ENCODE measurements at regions not wholly inside any gene's neighbourhood (a gene's known extent, or its start where the extent isn't known, plus 50 kb on each side); places are given as distances from the start of the nearest gene placed in this dataset.

GRCh38 chr4:151887031-151887815, 126.4 kb upstream of the GATB start:
- DNase-seq = no peak
- 69 to 77% methylated on average over 9 of the region's 9 CpGs for WGBS, 2 donors
- ATAC-seq (ENCODE audit: low FRiP score in 2 of 2) = peak in 1 of 2 donors; percentile 64
- H3K36me3 ChIP-seq = no peaks in the 10 kb centered on the region
- no peak overlapping the region for H3K27ac ChIP-seq
- TF ChIP-seq CTCF (IDR thresholded peaks at IDR 0.05) (no peak), EP300 (IDR thresholded peaks at IDR 0.05) (no peak), POLR2A (IDR thresholded peaks at IDR 0.05) (no peak), POLR2AphosphoS5 (IDR thresholded peaks at IDR 0.05) (no peak)
- no peak overlapping the region for H3K4me3 ChIP-seq
- no peaks in the 10 kb centered on the region for H3K4me1 ChIP-seq
- H3K27me3 ChIP-seq = no peaks in the 10 kb centered on the region
- H3K9me3 ChIP-seq = no peaks in the 10 kb centered on the region

DNA sequence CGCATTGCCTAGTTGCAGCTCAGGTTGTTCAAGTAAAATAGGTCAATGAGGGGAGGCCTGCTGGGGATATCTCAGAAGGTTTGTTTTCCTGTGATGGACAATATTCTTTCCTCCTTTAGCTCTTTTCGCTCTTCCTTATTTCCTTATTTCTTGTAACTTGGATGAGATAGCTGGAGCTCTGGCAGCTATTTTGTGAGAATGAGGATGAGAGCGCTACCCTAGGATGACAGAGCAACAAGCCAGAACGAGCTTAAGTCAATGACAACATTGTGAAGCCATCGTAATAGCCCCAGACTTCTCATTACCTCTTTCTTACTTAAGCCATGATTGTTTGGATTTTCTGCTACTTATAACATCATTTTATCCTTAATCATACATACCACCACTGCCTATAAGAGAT, 124.3 kb upstream of the GATB start:
- no peak overlapping the region for H3K4me3 ChIP-seq
- WGBS, 2 donors = 89 to 98% methylated on average over 5 of the region's 5 CpGs
- H3K36me3 ChIP-seq = no peaks in the 10 kb centered on the region
- no peaks in the 10 kb centered on the region for H3K27me3 ChIP-seq
- H3K27ac ChIP-seq = no peak overlapping the region
- DNase-seq = no peak
- ATAC-seq (ENCODE audit: low FRiP score in 2 of 2) = no peak
- no peak for TF ChIP-seq POLR2A (IDR thresholded peaks at IDR 0.05)
- TF ChIP-seq EP300 (IDR thresholded peaks at IDR 0.05) = no peak
- H3K9me3 ChIP-seq = no peaks in the 10 kb centered on the region
- no peaks in the 10 kb centered on the region for H3K4me1 ChIP-seq

DNA sequence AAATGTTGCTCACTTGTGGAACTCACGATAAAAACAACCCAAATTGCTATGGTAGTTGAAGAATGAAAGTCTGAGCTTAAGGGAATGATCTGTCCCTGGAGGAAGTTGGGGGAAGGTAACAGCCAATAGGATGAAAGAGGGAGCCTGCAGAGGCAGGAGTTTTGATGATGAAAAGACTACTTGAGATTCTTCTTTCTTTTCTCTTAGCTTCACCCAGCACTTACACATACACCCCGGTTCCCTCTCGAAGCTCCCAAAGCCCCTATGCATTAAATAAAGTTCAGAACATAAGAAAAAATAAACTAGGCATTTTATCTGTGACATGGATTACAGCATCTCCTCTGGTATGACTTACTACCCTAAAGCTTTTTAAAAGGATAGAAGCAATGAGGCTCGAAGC, 122.9 kb upstream of the GATB start:
- ATAC-seq (ENCODE audit: low FRiP score in 2 of 2) (no peak), DNase-seq (no peak)
- no peaks in the 10 kb centered on the region for H3K36me3 ChIP-seq
- no peak for TF ChIP-seq POLR2AphosphoS5 (IDR thresholded peaks at IDR 0.05)
- TF ChIP-seq POLR2A (IDR thresholded peaks at IDR 0.05) = no peak
- no peak for TF ChIP-seq CTCF (IDR thresholded peaks at IDR 0.05)
- no peak for TF ChIP-seq EP300 (IDR thresholded peaks at IDR 0.05)
- H3K4me3 ChIP-seq = no peak overlapping the region
- 87 to 95% methylated on average over 4 of the region's 4 CpGs for WGBS, 2 donors
- H3K27me3 ChIP-seq = no peaks in the 10 kb centered on the region
- H3K4me1 ChIP-seq = no peaks in the 10 kb centered on the region
- H3K9me3 ChIP-seq = no peaks in the 10 kb centered on the region
- no peak overlapping the region for H3K27ac ChIP-seq

DNA sequence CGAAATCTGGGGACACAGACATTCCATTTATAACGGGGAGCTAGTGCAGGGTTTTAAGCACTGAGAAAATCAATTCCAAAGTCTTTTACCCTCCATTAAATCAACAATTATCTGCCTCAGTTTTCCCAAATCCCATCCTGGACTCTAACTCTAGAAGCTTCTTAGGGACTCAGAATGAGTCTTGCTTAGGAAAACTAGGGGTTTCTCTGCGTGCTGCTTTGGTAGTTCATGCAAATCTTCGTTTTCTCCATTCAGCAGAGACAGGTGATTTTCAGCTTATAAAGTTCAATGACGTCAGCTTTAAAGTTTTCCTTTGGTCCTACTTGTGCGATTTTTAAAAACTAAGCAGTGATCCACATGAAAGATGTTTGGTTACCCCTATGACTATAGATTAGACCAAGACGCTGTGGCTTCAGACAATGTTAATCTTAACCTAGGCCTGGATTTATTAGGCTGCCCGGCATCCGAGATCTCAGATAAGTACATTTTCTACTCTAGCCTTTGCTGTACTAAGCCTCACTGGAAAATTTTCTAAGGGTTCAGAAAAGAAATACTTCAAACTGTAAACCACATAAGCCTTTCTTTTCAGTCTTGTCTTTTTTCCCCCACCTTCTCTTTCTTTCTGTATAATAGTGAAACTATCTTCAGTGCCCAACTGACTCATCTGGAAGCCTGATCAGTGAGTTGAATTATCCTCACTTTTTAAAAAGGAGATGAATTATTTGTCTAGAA, 121.4 kb upstream of the GATB start:
- Histone ChIP-seq H3K36me3 (no peaks in the 10 kb centered on the region), H3K4me1 (no peaks in the 10 kb centered on the region), H3K9me3 (no peaks in the 10 kb centered on the region), H3K4me3 (no peak overlapping the region), H3K27ac (no peak overlapping the region), H3K27me3 (no peaks in the 10 kb centered on the region)
- DNase-seq = no peak
- TF ChIP-seq CTCF (IDR thresholded peaks at IDR 0.05) (no peak), POLR2AphosphoS5 (IDR thresholded peaks at IDR 0.05) (no peak), POLR2A (IDR thresholded peaks at IDR 0.05) (no peak), EP300 (IDR thresholded peaks at IDR 0.05) (no peak)
- ATAC-seq (ENCODE audit: low FRiP score in 2 of 2) = no peak
- 83 to 90% methylated on average over 9 of the region's 9 CpGs for WGBS, 2 donors

GRCh38 chr4:151879705-151880445, 119.1 kb upstream of the GATB start:
- H3K27ac ChIP-seq = no peak overlapping the region
- 73 to 77% methylated on average over 11 of the region's 11 CpGs for WGBS, 2 donors
- TF ChIP-seq POLR2AphosphoS5 (IDR thresholded peaks at IDR 0.05) = no peak
- no peak for TF ChIP-seq POLR2A (IDR thresholded peaks at IDR 0.05)
- TF ChIP-seq CTCF (IDR thresholded peaks at IDR 0.05) = no peak
- TF ChIP-seq EP300 (IDR thresholded peaks at IDR 0.05) = no peak
- no peaks in the 10 kb centered on the region for H3K9me3 ChIP-seq
- no peaks in the 10 kb centered on the region for H3K4me1 ChIP-seq
- DNase-seq = no peak
- no peaks in the 10 kb centered on the region for H3K36me3 ChIP-seq
- no peak overlapping the region for H3K4me3 ChIP-seq
- ATAC-seq (ENCODE audit: low FRiP score in 2 of 2) = no peak
- H3K27me3 ChIP-seq = no peaks in the 10 kb centered on the region

Data from upper lobe of left lung (tissue), 6 donors.